GM18519 (cell line): ENCODE measurements at regions not wholly inside any gene's neighbourhood (a gene's known extent, or its start where the extent isn't known, plus 50 kb on each side); places are given as distances from the start of the nearest gene placed in this dataset.
A peak's percentile ranks its signal among the peaks of the same experiment; 100 is the strongest.

Source experiments
- ATAC-seq: cut with Tn5 transposase; IDR thresholded peaks from one replicate; pipeline ENCODE4 v1.9.1; 2021; ENCODE audit warnings: mild to moderate bottlenecking, moderate library complexity; ENCODE audit not compliant: unreplicated experiment, low FRiP score

DNA sequence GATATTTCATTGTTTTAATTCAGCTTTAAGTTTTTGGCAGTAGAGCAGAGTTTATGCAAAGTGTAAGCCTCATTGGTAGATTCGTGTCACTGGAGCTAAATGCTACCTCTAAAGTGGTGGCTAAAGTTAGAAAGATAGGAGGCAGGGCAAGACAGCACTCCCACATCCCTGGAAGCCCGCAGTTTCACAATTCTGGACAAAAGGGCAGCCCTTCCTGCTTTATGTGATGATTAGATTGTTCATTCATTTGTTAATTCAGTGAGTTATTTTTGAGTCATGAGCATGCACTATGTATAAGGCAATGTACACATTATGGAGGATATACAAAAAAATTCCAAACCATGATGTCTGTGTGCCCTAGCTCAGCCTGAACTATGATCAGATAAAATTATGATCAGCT, 52.1 kb upstream of the EIF3M start:
- no peak for ATAC-seq

DNA sequence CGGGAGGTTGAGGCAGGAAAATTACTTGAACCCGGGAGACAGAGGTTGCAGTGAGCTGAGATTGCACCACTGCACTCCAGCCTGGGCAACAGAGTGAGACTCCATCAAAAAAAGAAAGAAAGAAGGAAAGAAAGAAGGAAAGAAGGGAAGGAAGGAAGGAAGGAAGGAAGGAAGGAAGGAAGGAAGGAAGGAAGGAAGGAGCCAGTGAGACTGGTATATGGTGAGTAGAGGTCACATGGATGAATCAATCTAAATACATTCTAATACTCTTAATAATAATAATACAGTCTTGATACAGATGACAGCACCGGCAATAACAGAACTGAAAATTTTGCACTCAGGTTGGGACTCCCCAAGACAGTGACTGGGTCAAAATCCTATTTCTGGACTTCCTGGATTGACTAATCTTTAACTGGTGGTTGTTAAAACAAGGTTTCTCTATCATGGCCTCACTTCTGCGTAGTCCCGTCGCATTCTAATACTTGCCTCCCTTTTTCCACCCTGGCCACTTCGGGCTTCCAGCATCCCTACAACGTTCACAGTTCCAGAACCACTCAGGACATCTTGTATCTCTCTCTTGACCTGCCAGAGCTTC, 53.5 kb upstream of the EIF3M start:
- peak; percentile 99 for ATAC-seq

- no peak for ATAC-seq
These were observed 56.1 kb upstream of the EIF3M start for GRCh38 chr11:32527261-32528175.

- ATAC-seq = no peak
These were observed 56.9 kb upstream of the EIF3M start for GRCh38 chr11:32526760-32527159.

DNA sequence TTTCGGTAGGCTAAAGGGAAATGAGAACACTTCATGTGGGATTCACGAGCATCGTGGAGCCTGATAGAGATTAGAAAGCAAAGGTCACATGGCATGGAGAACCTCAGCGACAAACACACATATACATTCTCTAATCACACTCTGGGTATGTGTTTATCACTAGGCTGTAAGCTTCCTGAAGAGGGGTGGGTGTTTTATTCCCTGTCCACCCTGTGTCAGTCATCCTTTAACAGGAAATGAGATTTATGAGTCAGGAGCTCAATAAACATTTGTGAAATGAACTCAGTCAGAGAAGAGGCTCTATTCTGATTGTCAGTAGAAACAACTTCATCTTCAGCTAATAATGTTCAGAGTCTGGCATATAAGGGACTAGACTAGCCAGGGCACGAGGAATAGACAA, 71.7 kb upstream of the EIF3M start:
- no peak for ATAC-seq

GRCh38 chr11:32510039-32510438, 73.6 kb upstream of the EIF3M start:
- no peak for ATAC-seq

DNA sequence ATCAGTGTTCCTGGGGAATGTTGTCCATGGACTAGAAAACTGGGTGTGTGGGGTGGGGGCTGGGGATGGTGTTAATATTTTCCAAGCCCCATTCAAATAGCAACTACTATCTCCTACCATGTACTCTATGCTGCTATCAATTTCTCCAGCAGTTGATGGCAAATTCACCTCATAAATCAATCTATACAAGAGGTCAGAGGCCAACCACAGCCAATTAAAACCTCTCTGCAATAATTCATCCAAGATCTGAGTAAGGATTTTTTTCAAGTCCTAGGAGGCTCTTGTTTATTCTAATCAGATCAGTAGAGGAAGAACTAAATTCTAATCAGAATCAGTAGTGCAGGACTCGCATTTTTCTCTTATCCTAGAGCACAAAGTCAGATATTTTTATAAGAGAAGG, 73.4 kb upstream of the WT1 start:
- ATAC-seq = no peak

DNA sequence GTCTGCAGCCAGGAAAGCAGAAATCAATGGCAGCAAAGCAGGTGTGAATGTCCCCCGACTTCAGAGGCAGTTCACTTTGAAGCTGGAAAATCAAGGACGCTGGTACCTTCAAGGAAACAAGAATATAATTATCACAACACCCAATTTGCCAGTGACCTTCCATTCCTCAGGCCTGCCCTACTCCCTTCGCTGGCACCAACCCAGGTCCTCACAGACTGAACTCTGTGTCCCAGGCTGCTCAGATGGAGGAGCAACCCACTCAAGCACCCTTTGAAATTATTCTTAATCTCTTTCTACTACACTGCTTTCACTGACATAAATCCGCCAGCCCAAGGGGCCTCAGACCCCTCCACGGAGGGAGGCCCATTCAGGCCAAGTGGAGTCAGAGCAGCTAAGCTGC, 64.7 kb upstream of the WT1 start:
- ATAC-seq = no peak

DNA sequence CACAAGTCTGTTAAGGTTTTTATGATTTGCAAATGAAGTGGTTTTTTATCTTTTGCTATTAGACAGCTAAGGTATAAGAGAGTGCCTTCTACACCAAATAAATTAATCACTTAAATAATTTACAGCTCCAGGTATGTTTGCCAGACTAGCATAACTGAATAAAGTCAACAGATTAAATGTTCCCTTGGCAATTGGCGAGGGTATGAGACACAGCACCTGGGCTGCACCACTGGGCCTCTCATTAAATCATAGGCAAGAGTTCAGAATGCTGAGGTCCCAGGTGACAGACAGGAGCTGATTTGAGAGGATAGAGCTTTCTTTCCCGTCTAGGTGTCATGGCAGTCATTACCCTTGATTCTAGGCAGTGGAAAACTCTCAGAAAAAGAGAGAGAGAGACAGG, 62.6 kb upstream of the WT1 start:
- ATAC-seq = no peak

DNA sequence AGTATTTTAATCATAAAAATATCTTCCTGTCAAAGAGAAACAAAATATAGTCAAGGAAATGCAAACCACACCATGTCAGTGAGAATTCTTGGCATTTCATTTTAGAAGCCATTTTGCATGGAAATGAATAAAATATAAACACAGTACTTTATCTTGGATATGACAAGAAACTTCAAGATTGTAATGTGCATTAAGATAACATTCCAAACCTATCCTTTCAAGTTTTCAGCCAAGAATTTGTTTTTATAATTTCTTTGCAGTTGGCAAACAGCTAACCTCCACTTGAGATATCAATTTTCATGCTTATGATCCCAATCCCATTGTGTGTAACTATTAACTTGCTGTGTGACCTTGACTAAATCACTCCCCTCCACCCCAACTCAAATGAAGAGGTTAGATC, 59.3 kb upstream of the WT1 start:
- no peak for ATAC-seq

GRCh38 chr11:32489464-32489863, 54.1 kb upstream of the WT1 start:
- no peak for ATAC-seq

DNA sequence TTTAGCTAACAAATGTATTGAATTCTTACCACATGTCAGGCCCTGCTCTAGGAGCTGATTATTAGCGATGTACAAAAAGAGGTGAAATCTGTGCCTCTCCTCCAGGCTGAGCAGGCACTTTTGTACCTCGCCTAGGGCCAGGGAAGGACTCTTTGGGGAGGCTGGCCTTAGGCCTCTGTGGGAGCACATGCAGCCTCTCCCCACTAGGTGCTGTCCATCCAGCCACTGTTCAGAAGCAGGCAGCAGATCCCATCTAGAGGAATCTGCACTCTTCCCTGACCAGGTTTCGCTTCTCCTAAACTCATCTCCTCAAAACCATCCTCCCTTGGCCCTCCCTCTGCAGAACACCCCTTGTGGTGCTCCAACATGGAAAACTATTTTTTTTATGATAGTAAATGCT, 51.9 kb upstream of the WT1 start:
- ATAC-seq = no peak

DNA sequence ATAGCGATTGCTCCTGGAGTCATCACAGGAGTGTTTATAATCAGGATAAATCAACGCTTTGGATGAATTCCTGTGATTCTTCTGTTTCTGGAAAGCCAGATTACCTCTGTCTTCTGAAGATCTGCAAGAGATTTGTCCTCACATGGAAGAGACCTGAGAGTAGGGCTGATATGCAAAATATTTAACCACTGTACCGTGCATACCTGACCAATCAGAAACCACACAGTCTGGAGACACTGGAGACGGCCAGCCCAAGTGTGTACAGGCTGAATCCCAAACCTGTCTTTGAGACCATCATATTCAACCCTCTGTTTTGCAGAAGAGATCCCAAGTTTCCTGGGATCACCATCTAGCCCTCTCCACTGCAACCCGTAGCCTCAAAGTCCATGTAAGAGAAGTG, 50.4 kb upstream of the WT1 start:
- no peak for ATAC-seq
